MM.1S (cell line): ENCODE measurements at regions not wholly inside any gene's neighbourhood (a gene's known extent, or its start where the extent isn't known, plus 50 kb on each side); places are given as distances from the start of the nearest gene placed in this dataset.

Experiments
- EZH2 ChIP-seq: fragments of 300-600 bp; sonication (generic); optimal IDR thresholded peaks from 2 replicates; pipeline ENCODE3; 2017; ENCODE audit warnings: low read depth, mild to moderate bottlenecking, antibody characterized with exemption, low read length, mixed read lengths
- EZH2phosphoT487 ChIP-seq: fragments of 300-600 bp; sonication (generic); IDR thresholded peaks from 2 replicates; pipeline ENCODE4 v1.6.1; 2018; ENCODE audit warnings: antibody characterized with exemption, low read length
- TF ChIP-seq, protein P1 (sequence below): fragments of 300-600 bp; sonication (generic); IDR thresholded peaks from 2 replicates; pipeline ENCODE4 v1.5.1; 2016; ENCODE audit warnings: antibody characterized with exemption, low read length, mixed read lengths

DNA sequence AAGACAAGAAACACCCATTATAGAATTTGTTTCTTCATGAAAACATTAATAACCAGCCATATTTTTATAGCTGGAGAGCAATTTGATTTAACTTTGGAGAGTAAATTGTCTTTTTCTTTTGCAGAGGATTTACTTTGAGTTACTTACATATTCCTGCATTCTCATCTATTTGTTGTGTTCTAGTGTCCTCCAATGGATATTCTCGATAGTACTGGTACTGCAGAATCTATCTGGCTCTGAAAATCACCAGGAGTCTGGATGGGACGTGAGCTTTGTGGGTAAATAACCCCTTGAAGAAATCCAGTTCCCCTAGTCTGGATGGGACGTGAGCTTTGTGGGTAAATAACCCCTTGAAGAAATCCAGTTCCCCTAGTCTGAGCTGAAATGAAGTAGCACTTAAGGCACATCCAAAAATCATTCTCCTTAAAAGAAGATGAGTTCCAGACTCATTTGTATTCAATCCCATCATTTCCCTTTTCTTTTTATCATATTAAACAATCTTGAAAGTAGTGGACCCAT, 294.1 kb upstream of the UBE2E2 start:
- TF ChIP-seq, protein P1, sequence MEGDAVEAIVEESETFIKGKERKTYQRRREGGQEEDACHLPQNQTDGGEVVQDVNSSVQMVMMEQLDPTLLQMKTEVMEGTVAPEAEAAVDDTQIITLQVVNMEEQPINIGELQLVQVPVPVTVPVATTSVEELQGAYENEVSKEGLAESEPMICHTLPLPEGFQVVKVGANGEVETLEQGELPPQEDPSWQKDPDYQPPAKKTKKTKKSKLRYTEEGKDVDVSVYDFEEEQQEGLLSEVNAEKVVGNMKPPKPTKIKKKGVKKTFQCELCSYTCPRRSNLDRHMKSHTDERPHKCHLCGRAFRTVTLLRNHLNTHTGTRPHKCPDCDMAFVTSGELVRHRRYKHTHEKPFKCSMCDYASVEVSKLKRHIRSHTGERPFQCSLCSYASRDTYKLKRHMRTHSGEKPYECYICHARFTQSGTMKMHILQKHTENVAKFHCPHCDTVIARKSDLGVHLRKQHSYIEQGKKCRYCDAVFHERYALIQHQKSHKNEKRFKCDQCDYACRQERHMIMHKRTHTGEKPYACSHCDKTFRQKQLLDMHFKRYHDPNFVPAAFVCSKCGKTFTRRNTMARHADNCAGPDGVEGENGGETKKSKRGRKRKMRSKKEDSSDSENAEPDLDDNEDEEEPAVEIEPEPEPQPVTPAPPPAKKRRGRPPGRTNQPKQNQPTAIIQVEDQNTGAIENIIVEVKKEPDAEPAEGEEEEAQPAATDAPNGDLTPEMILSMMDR: no peak
- TF ChIP-seq EZH2: no peak
- TF ChIP-seq EZH2phosphoT487: no peak
